Body of pancreas (tissue), 4 donors: ENCODE measurements at regions not wholly inside any gene's neighbourhood (a gene's known extent, or its start where the extent isn't known, plus 50 kb on each side); places are given as distances from the start of the nearest gene placed in this dataset.

Experiments used
- ATAC-seq: fragments of 150-250 bp; one replicate; pipeline ENCODE4 v1.9.1; 2016
- DNase-seq, 4 donors: peaks; one replicate each; pipeline ENCODE4 v3.0.0-alpha.2; 2019
- H3K27ac ChIP-seq, 4 donors: fragments of 200-600 bp; sonication (generic); 1 replicate in 3 of 4; 2 replicates in 1 of 4; pipeline versions ENCODE4 v1.5.1 to v1.6.1; 2016 to 2019; ENCODE audit warnings: mild to moderate bottlenecking in 1 of 4, mixed read lengths in 1 of 4, moderate library complexity in 1 of 4
- H3K27me3 ChIP-seq, 2 donors: fragments of 200-600 bp; sonication (generic); one replicate each; pipeline ENCODE4 v1.6.0; 2016; ENCODE audit warnings: mild to moderate bottlenecking in 1 of 2
- H3K36me3 ChIP-seq, 2 donors: fragments of 200-600 bp; sonication (generic); replicated peaks in 1 of 2; 2 replicates each; pipeline ENCODE4 v1.5.1; 2016; ENCODE audit warnings: low read depth in 2 of 2; ENCODE audit not compliant: insufficient read depth in 1 of 2
- H3K4me1 ChIP-seq: fragments of 200-600 bp; sonication (generic); one replicate; pipeline ENCODE4 v1.6.0; 2016
- H3K4me3 ChIP-seq, 2 donors: fragments of 200-600 bp; sonication (generic); 1 replicate in 1 of 2; 2 replicates in 1 of 2; pipeline ENCODE4 v1.5.1; 2016 to 2019
- H3K9me3 ChIP-seq, 3 donors: fragments of 200-600 bp; sonication (generic); 1 replicate in 2 of 3; 2 replicates in 1 of 3; pipeline ENCODE4 v1.5.1; 2016
- CTCF ChIP-seq, 7 experiments: fragments of 450-650 bp in 4 of 7; fragments of 200-600 bp in 3 of 7; sonication (generic) in 3 of 7; IDR thresholded peaks; one replicate each; pipeline ENCODE4 v1.5.1; 2016 to 2019; ENCODE audit warnings: antibody characterized with exemption in 7 of 7
- POLR2A ChIP-seq, 3 donors: fragments of 450-650 bp; IDR thresholded peaks; one replicate each; pipeline ENCODE4 v1.6.1; 2016; ENCODE audit warnings: antibody characterized with exemption in 3 of 3, mild to moderate bottlenecking in 2 of 3
- WGBS, 2 donors: methylation state at CpG; one replicate each; pipeline ENCODE4 v1.1.5; 2017; 5-methylcytosine and 5-hydroxymethylcytosine counted together
- intact Hi-C: fragments of 100-400 bp; cut with DNase I; formaldehyde crosslinking; loops from one replicate; pipeline ENCODE4 v1.15.1; 2023

GRCh38 chr9:20082831-20083230 lies 294.0 kb upstream of the SLC24A2 start:
- TF ChIP-seq CTCF (IDR thresholded peaks at IDR 0.05) (no peak), POLR2A (IDR thresholded peaks at IDR 0.05) (no peak)
- ATAC-seq = no peak
- intact Hi-C loops = no loop called here

GRCh38 chr9:20082406-20082805 lies 293.6 kb upstream of the SLC24A2 start:
- DNase-seq = no peak
- H3K4me3 ChIP-seq = no peak overlapping the region
- ATAC-seq = no peak
- H3K27me3 ChIP-seq = no peaks in the 10 kb centered on the region
- no peaks in the 10 kb centered on the region for H3K36me3 ChIP-seq
- H3K27ac ChIP-seq = no peak overlapping the region
- TF ChIP-seq CTCF (IDR thresholded peaks at IDR 0.05) (no peak), POLR2A (IDR thresholded peaks at IDR 0.05) (no peak)
- intact Hi-C loops = no loop called here
- no peaks in the 10 kb centered on the region for H3K9me3 ChIP-seq
- H3K4me1 ChIP-seq = no peaks in the 10 kb centered on the region
- 78 to 84% methylated on average over 3 of the region's 3 CpGs for WGBS, 2 donors

More at GRCh38 chr9:20082831-20083230, 294.0 kb upstream of the SLC24A2 start:
- Histone ChIP-seq H3K36me3 (no peaks in the 10 kb centered on the region), H3K9me3 (no peaks in the 10 kb centered on the region), H3K27me3 (no peaks in the 10 kb centered on the region), H3K4me3 (no peak overlapping the region), H3K4me1 (no peaks in the 10 kb centered on the region), H3K27ac (no peak overlapping the region)
- 29 to 39% methylated on average over 1 of the region's 1 CpG for WGBS, 2 donors
- no peak for DNase-seq

- Histone ChIP-seq H3K27me3 (no peaks in the 10 kb centered on the region), H3K36me3 (no peaks in the 10 kb centered on the region), H3K9me3 (no peaks in the 10 kb centered on the region), H3K27ac (no peak overlapping the region), H3K4me3 (no peak overlapping the region), H3K4me1 (no peaks in the 10 kb centered on the region)
- intact Hi-C loops = no loop called here
- no peak for DNase-seq
- no peak for ATAC-seq
- no peak for TF ChIP-seq POLR2A (IDR thresholded peaks at IDR 0.05)
- TF ChIP-seq CTCF (IDR thresholded peaks at IDR 0.05) = no peak
Observed at GRCh38 chr9:20078246-20078645, 289.4 kb upstream of the SLC24A2 start.

GRCh38 chr9:20074291-20074690 lies 285.5 kb upstream of the SLC24A2 start:
- WGBS, 2 donors = 30 to 50% methylated on average over 1 of the region's 1 CpG
- intact Hi-C loops = no loop called here
- no peak for ATAC-seq

More at GRCh38 chr9:20074291-20074690, 285.5 kb upstream of the SLC24A2 start:
- DNase-seq = no peak
- no peak overlapping the region for H3K4me3 ChIP-seq
- H3K4me1 ChIP-seq = no peaks in the 10 kb centered on the region
- no peaks in the 10 kb centered on the region for H3K36me3 ChIP-seq
- no peak overlapping the region for H3K27ac ChIP-seq
- TF ChIP-seq POLR2A (IDR thresholded peaks at IDR 0.05) (no peak), CTCF (IDR thresholded peaks at IDR 0.05) (no peak)
- no peaks in the 10 kb centered on the region for H3K27me3 ChIP-seq
- H3K9me3 ChIP-seq = no peaks in the 10 kb centered on the region
